Retinal pigment epithelial cell (primary cell): ENCODE measurements at regions not wholly inside any gene's neighbourhood (a gene's known extent, or its start where the extent isn't known, plus 50 kb on each side); places are given as distances from the start of the nearest gene placed in this dataset.

Experiments
- DNase-seq: peaks from one replicate; pipeline ENCODE4 v3.0.0-alpha.2; 2010; ENCODE audit warnings: low read depth
- H3K4me3 ChIP-seq: 2 replicates; pipeline ENCODE4 v1.5.1; 2011; ENCODE audit warnings: mild to moderate bottlenecking, low read length, control low read depth, moderate library complexity
- TF ChIP-seq, protein P1 (sequence below): conservative IDR thresholded peaks from 2 replicates; pipeline ENCODE4 v1.5.1; 2011; ENCODE audit warnings: low read depth, low read length, control low read depth, inconsistent platforms

- TF ChIP-seq, protein P1, sequence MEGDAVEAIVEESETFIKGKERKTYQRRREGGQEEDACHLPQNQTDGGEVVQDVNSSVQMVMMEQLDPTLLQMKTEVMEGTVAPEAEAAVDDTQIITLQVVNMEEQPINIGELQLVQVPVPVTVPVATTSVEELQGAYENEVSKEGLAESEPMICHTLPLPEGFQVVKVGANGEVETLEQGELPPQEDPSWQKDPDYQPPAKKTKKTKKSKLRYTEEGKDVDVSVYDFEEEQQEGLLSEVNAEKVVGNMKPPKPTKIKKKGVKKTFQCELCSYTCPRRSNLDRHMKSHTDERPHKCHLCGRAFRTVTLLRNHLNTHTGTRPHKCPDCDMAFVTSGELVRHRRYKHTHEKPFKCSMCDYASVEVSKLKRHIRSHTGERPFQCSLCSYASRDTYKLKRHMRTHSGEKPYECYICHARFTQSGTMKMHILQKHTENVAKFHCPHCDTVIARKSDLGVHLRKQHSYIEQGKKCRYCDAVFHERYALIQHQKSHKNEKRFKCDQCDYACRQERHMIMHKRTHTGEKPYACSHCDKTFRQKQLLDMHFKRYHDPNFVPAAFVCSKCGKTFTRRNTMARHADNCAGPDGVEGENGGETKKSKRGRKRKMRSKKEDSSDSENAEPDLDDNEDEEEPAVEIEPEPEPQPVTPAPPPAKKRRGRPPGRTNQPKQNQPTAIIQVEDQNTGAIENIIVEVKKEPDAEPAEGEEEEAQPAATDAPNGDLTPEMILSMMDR = no peak
- DNase-seq = no peak
These were observed 102.1 kb upstream of the RASGEF1B start for GRCh38 chr4:81573840-81574239.

DNA sequence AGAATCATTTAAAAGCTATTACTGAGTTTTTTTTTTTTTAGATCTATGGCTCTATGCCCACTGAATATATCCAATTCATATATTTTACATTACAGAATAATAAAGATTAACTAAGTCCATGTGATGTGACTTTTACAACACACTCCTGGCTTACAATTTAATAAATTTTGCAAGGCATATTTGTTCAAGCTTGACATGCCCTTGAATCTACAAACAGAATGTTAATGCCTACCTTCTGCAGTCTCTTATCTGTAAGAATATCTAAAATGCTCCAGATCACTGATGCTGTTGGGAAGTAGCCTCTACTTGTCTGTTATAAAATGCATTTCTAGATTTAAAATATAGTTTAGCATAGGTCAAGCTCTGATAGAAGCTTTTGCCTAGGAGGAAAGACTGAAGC, 100.7 kb upstream of the RASGEF1B start:
- no peak for DNase-seq
- H3K4me3 ChIP-seq = no peak overlapping the region
- TF ChIP-seq, protein P1 = no peak

More at GRCh38 chr4:81573840-81574239, 102.1 kb upstream of the RASGEF1B start:
- H3K4me3 ChIP-seq = no peak overlapping the region

DNA sequence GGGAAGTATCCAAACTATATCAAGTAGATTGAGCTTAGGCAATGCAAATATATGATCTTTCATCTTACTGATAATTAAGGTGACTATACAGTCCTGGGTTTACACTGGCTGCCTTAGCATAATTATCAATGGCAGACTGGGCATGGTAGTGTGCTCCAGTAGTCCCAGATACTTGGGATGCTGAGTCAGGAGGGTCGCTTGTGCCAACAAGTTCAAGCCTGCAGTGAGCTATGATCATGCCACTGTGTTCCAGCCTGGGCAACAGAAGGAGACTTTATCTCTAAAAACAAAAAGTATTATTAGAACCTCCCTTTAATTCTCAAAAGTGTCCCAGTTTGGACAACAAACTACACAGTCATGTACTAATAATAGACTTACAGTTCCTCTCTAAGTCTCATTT, 99.4 kb upstream of the RASGEF1B start:
- TF ChIP-seq, protein P1 = no peak
- H3K4me3 ChIP-seq = no peak overlapping the region
- DNase-seq = no peak

GRCh38 chr4:81566161-81566591, 94.5 kb upstream of the RASGEF1B start:
- DNase-seq = no peak
- H3K4me3 ChIP-seq = no peak overlapping the region
- TF ChIP-seq, protein P1 = no peak

GRCh38 chr4:81565142-81565870, 93.6 kb upstream of the RASGEF1B start:
- no peak for DNase-seq
- no peak overlapping the region for H3K4me3 ChIP-seq
- TF ChIP-seq, protein P1 = no peak

DNA sequence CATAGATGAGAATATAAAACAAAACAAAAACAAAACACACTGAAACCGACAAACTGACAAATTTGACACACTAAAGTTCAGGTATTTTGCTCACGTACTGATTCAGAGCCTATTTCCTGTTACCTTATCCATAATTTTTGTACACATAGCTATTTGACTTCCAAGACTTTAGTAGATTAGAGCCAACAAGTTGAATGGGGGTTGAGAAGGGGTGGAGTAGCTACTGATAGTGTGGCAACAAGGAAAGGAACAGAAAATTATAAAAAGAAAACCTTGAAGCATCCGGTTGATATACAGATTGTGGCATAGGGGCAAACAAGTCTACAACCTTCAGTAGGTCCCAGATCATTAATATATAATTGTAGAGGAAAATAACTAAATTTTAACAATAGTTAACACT, 92.3 kb upstream of the RASGEF1B start:
- no peak for DNase-seq
- TF ChIP-seq, protein P1 = no peak
- no peak overlapping the region for H3K4me3 ChIP-seq

DNA sequence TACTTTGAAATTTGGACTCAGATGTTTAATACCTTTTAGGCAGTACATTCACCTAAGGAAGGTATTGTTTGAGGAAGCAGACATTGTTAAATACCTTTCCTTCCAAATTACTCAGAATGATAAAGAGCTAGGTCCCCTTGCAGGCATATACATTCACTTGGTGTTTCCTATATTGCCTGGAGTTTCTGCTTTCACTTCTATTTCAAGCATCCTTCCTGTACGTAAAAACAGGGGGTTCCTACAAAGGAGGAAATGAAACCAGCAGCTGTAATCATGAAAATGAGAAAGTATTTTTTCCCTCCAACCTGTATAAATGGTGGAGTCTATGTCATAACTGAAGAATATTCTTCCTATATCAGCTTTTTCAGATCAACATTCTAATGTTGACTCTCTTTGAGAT, 90.4 kb upstream of the RASGEF1B start:
- no peak for DNase-seq
- H3K4me3 ChIP-seq = no peak overlapping the region
- TF ChIP-seq, protein P1 = no peak
